CD8-positive, alpha-beta memory T cell (primary cell): ENCODE measurements at regions not wholly inside any gene's neighbourhood (a gene's known extent, or its start where the extent isn't known, plus 50 kb on each side); places are given as distances from the start of the nearest gene placed in this dataset.

Source experiments
- CTCF ChIA-PET: fragments of 350-600 bp; sonication (Branson Sonifier 250); formaldehyde crosslinking; loops from one replicate; lab custom pipeline; 2021; ENCODE audit warnings: antibody characterized with exemption; lab: Charles Lee
- POLR2A ChIA-PET: fragments of 350-600 bp; sonication (Branson Sonifier 250); formaldehyde crosslinking; loops from one replicate; lab custom pipeline; 2021; ENCODE audit warnings: antibody characterized with exemption; lab: Charles Lee
- DNase-seq, 5 donors: peaks; one replicate each; pipeline versions ENCODE4 v3.0.0 to v3.0.0-alpha.2; 2020 to 2022; ENCODE audit warnings: mixed read lengths in 1 of 5
- H3K27ac ChIP-seq: one replicate; pipeline ENCODE4 v1.7.0; 2013; ENCODE audit warnings: low read depth, mild to moderate bottlenecking, low read length, moderate library complexity
- H3K27me3 ChIP-seq: 2 replicates; pipeline ENCODE4 v1.7.0; 2013; ENCODE audit warnings: low read length, mild to moderate bottlenecking; ENCODE audit not compliant: insufficient read depth, poor library complexity, severe bottlenecking
- H3K36me3 ChIP-seq: 2 replicates; pipeline ENCODE4 v1.7.0; 2013; ENCODE audit warnings: mild to moderate bottlenecking, low read length, moderate library complexity; ENCODE audit not compliant: insufficient read depth
- H3K4me1 ChIP-seq: 2 replicates; pipeline ENCODE4 v1.7.0; 2013; ENCODE audit warnings: mild to moderate bottlenecking, low read length, moderate library complexity; ENCODE audit not compliant: insufficient read depth
- H3K4me3 ChIP-seq: 2 replicates; pipeline ENCODE4 v1.7.0; 2013; ENCODE audit warnings: mild to moderate bottlenecking, low read length
- H3K9me3 ChIP-seq: 2 replicates; pipeline ENCODE4 v1.7.0; 2013; ENCODE audit warnings: mild to moderate bottlenecking, low read length
- H3K27ac Mint-ChIP-seq, 8 donors: one replicate each; pipeline ENCODE4 v1.8.0; 2020 to 2021; ENCODE audit warnings: mixed read lengths in 8 of 8, mild to moderate bottlenecking in 6 of 8, inconsistent platforms in 3 of 8, moderate library complexity in 3 of 8
- H3K27me3 Mint-ChIP-seq, 2 donors: one replicate each; pipeline ENCODE4 v1.8.0; 2020 to 2021; ENCODE audit warnings: mixed read lengths in 2 of 2, mild to moderate bottlenecking in 1 of 2, moderate library complexity in 1 of 2
- H3K36me3 Mint-ChIP-seq, 3 donors: one replicate each; pipeline ENCODE4 v1.8.0; 2020 to 2021; ENCODE audit warnings: mixed read lengths in 3 of 3, inconsistent platforms in 1 of 3, mild to moderate bottlenecking in 1 of 3
- H3K4me1 Mint-ChIP-seq, 3 donors: one replicate each; pipeline ENCODE4 v1.8.0; 2020 to 2021; ENCODE audit warnings: mixed read lengths in 3 of 3, inconsistent platforms in 1 of 3, mild to moderate bottlenecking in 1 of 3
- H3K4me3 Mint-ChIP-seq, 7 donors: one replicate each; pipeline ENCODE4 v1.8.0; 2020 to 2021; ENCODE audit warnings: mixed read lengths in 7 of 7, mild to moderate bottlenecking in 6 of 7, moderate library complexity in 4 of 7, inconsistent platforms in 2 of 7
- H3K9me3 Mint-ChIP-seq, 5 donors: one replicate each; pipeline ENCODE4 v1.8.0; 2020 to 2022; ENCODE audit warnings: mixed read lengths in 5 of 5, mild to moderate bottlenecking in 3 of 5, moderate library complexity in 2 of 5, inconsistent platforms in 1 of 5

DNA sequence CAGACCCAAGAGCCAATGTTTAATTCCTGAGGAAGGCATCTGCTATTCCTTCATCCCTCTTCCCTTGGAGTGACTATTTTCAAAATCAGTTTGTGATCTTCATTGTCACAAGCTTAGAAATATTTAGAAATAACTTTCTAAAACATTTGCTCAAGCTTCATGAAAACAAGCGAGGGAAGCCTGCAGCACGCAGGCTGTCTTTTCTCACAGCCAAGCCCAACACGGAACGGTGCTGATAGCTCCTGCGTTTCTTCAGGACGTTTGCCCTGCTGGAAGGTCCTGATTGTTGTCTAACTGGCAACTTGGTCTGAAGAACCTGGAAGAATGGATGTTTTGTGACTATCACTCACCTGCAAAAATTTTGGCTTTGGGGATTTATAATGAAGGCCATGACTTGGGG is 152.5 kb downstream of the FGF9 start:
- ChIA-PET POLR2A (no interaction called here), CTCF (no interaction called here)
- H3K4me1 ChIP-seq: no peaks in the 10 kb centered on the region
- H3K27me3 Mint-ChIP-seq: peaks cover 3 to 4% of the 10 kb centered on the region in 2 donors
- H3K9me3 Mint-ChIP-seq: no peaks in the 10 kb centered on the region
- no peak overlapping the region for H3K4me3 ChIP-seq
- no peaks in the 10 kb centered on the region for H3K36me3 Mint-ChIP-seq
- no peaks in the 10 kb centered on the region for H3K9me3 ChIP-seq
- no peak overlapping the region for H3K27ac ChIP-seq
- DNase-seq: no peak
- H3K27me3 ChIP-seq: no peaks in the 10 kb centered on the region
- H3K4me3 Mint-ChIP-seq: no peak overlapping the region
- no peaks in the 10 kb centered on the region for H3K36me3 ChIP-seq
- no peaks in the 10 kb centered on the region for H3K4me1 Mint-ChIP-seq
- H3K27ac Mint-ChIP-seq: no peak overlapping the region

DNA sequence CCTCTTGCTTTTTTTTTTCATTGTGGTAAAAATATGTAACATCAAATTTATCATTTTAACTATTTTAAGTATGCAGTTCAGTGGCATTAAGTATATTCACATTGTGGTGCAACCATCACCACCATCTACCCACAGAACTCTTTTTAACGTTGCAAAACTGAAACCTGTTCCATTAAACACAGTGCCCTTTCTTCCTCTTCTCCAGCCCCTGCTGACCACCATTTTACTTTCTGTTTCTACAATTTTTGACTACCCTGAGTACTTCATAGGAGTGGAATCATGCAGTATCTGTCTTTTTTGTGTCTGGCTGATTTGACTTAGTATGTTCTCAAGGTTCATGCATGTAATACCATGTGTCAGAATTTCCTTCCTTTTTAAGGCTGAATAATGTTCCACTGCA is 153.1 kb downstream of the FGF9 start:
- Histone ChIP-seq H3K9me3 (no peaks in the 10 kb centered on the region), H3K27me3 (no peaks in the 10 kb centered on the region), H3K36me3 (no peaks in the 10 kb centered on the region), H3K4me1 (no peaks in the 10 kb centered on the region), H3K27ac (no peak overlapping the region), H3K4me3 (no peak overlapping the region)
- H3K4me3 Mint-ChIP-seq: no peak overlapping the region
- H3K36me3 Mint-ChIP-seq: no peaks in the 10 kb centered on the region
- H3K9me3 Mint-ChIP-seq: no peaks in the 10 kb centered on the region
- no peaks in the 10 kb centered on the region for H3K4me1 Mint-ChIP-seq
- CTCF ChIA-PET: no interaction called here
- no peak overlapping the region for H3K27ac Mint-ChIP-seq
- H3K27me3 Mint-ChIP-seq: peaks cover 3 to 4% of the 10 kb centered on the region in 2 donors
- DNase-seq: no peak
- POLR2A ChIA-PET: no interaction called here

DNA sequence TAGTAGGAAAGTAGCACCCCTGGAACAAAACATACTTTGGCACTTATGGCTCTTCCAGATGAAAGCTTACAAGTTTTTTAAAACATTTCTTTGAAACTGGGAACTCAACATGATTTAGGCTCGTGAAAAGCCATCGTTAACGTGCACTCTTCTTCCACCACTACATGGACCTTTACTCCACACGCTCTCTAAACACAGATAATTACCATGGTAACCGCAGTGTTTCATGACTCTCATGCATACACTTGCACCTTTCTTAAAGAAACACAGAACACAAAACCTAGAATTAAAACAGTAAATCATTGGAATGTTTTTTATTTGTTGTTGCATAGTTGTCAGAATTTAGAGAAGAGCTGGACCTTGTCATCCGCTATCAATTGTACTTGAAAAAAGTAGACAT is 154.3 kb downstream of the FGF9 start:
- ChIA-PET CTCF (no interaction called here), POLR2A (interaction anchor here (0.6 kb wide), 1 partner anchor 119 kb away, joined by 3 read pairs; no protein-coding TSS in a partner anchor)
- H3K4me3 Mint-ChIP-seq: no peak overlapping the region
- peaks cover under 1 to 2% of the 10 kb centered on the region in 2 donors for H3K27me3 Mint-ChIP-seq
- H3K27ac ChIP-seq: no peak overlapping the region
- H3K27ac Mint-ChIP-seq: peak overlapping the region in 1 of 8 donors; percentile 52
- no peaks in the 10 kb centered on the region for H3K4me1 ChIP-seq
- no peaks in the 10 kb centered on the region for H3K9me3 ChIP-seq
- no peaks in the 10 kb centered on the region for H3K9me3 Mint-ChIP-seq
- H3K36me3 ChIP-seq: no peaks in the 10 kb centered on the region
- H3K27me3 ChIP-seq: no peaks in the 10 kb centered on the region
- no peaks in the 10 kb centered on the region for H3K36me3 Mint-ChIP-seq
- no peaks in the 10 kb centered on the region for H3K4me1 Mint-ChIP-seq
- no peak overlapping the region for H3K4me3 ChIP-seq
- DNase-seq: no peak

DNA sequence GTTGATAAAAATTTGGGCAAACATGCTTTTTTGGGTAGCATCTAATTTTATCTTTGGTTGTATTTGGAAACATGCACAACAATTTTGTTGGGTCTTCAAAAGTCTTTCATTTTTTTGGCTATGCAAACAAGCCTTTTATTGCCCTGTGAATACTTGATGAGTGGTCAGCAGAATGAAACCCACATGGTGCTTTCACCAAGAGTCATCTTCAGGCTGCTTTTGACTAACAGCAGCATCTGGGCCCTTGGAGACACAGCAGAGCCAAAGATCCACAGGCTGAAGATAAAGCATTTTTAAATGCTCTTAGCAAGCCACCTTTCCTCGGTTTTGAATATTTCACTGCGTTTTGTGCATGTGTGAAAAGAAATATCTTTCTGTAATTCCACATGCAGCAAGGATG is 154.9 kb downstream of the FGF9 start:
- H3K4me1 ChIP-seq: no peaks in the 10 kb centered on the region
- CTCF ChIA-PET: no interaction called here
- H3K4me3 ChIP-seq: no peak overlapping the region
- Mint-ChIP-seq H3K27me3 (peaks cover 2 to 4% of the 10 kb centered on the region in 2 donors), H3K36me3 (no peaks in the 10 kb centered on the region), H3K9me3 (no peaks in the 10 kb centered on the region), H3K27ac (no peak overlapping the region), H3K4me1 (no peaks in the 10 kb centered on the region), H3K4me3 (no peak overlapping the region)
- no peaks in the 10 kb centered on the region for H3K36me3 ChIP-seq
- POLR2A ChIA-PET: no interaction called here
- H3K9me3 ChIP-seq: no peaks in the 10 kb centered on the region
- H3K27me3 ChIP-seq: no peaks in the 10 kb centered on the region
- no peak overlapping the region for H3K27ac ChIP-seq
- DNase-seq: no peak

DNA sequence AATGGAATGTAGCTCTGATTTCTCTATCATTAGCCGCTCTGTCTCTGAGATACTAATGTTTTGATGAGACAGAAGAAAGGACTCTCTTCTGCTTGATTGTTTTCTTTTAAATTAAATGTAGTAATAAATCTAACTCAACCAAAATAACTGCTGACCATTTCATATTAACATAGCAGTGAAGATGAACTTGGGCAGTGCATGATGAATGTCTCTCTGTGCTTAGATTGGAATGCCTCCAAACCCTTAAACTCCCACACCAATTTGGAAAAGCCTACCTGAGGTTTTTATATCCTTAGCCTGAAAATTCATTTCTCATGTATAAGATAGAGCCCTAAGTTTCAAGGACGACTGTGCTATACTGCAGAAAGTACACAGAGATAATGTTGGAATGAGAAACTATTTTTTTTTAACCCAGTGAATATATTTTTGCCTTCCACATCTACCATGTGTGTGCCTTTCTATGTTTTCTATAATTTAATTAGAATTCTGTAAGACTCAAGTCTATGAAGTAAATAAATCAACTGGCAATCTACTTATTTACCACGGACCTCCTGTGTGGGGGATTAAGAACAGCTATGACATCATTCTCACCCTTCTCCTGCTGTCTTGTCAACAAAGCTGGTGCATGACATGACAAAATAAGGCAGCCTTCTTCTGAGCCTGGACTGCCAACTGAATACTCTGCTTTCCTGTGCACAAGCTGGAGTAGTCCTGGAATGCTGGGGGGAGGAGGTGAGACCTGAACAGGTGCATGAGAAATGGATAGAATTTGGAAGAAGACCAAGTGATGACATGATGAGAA is 155.5 kb downstream of the FGF9 start:
- Histone ChIP-seq H3K27ac (no peak overlapping the region), H3K9me3 (no peaks in the 10 kb centered on the region), H3K4me1 (no peaks in the 10 kb centered on the region), H3K4me3 (no peak overlapping the region), H3K36me3 (no peaks in the 10 kb centered on the region), H3K27me3 (no peaks in the 10 kb centered on the region)
- POLR2A ChIA-PET: no interaction called here
- H3K4me1 Mint-ChIP-seq: no peaks in the 10 kb centered on the region
- no peak overlapping the region for H3K4me3 Mint-ChIP-seq
- CTCF ChIA-PET: no interaction called here
- H3K27me3 Mint-ChIP-seq: peaks cover 2 to 9% of the 10 kb centered on the region in 2 donors
- H3K36me3 Mint-ChIP-seq: no peaks in the 10 kb centered on the region
- H3K27ac Mint-ChIP-seq: peak overlapping the region in 1 of 8 donors; percentile 51
- no peak for DNase-seq
- no peaks in the 10 kb centered on the region for H3K9me3 Mint-ChIP-seq

DNA sequence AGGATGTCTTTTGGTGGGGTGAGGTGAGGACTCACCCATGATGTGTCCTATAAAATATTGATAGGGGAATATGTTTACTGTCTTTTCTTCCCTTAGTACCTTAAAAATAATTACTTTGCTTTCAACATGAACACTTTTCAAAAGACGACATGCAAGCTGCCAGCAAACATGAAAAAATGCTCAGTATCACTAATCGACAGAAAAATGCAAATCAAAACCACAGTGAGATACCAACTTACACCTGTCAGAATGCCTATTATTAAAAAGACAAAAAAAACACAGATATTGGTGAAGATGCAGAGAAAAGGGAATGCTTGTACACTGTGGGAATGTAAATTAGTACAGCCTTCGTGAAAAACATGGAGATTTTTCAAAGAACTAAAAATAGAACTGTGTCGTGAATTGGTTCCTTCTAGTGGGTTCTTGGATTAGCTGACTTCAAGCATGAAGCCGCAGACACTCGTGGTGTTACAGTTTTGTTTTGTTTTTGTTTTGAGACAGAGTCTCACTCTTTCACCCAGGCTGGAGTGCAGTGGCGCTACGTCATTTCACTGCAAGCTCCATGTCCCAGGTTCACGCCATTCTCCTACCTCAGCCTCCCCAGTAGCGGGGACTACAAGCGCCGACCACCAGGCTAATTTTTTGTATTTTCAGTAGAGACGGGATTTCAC is 160.9 kb downstream of the FGF9 start:
- H3K4me3 ChIP-seq: no peak overlapping the region
- no peaks in the 10 kb centered on the region for H3K36me3 ChIP-seq
- H3K27ac ChIP-seq: no peak overlapping the region

DNA sequence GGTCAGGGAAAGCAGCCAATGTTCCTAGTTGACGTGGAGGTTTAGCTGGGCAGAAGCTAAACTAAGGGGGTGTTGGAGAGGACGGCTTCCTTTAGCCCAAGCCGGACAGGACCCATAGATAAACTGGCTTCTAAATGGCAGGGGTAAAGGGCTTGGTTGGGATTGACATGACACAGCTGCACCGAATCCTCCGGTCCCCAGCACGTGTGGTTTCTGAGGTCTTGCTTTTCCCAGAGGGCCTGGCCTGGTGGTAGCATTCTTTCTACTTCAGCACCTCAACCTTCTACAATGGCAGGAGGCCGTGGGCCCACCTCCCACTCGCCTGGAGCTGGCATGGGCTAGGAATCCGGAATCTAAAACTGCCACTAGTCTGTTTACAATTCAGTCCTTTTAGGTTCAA is 163.0 kb downstream of the FGF9 start:
- H3K36me3 ChIP-seq: no peaks in the 10 kb centered on the region
- no peak overlapping the region for H3K4me3 ChIP-seq
- H3K27ac ChIP-seq: no peak overlapping the region
- Mint-ChIP-seq H3K27me3 (peaks cover 2 to 13% of the 10 kb centered on the region in 2 donors), H3K27ac (no peak overlapping the region), H3K9me3 (no peaks in the 10 kb centered on the region), H3K36me3 (no peaks in the 10 kb centered on the region), H3K4me3 (no peak overlapping the region), H3K4me1 (no peaks in the 10 kb centered on the region)
- H3K9me3 ChIP-seq: no peaks in the 10 kb centered on the region
- DNase-seq: no peak
- H3K27me3 ChIP-seq: no peaks in the 10 kb centered on the region
- POLR2A ChIA-PET: no interaction called here
- CTCF ChIA-PET: no interaction called here
- no peaks in the 10 kb centered on the region for H3K4me1 ChIP-seq

More for the DNA sequence above, 160.9 kb downstream of the FGF9 start:
- no peaks in the 10 kb centered on the region for H3K4me1 Mint-ChIP-seq
- H3K4me1 ChIP-seq: no peaks in the 10 kb centered on the region
- H3K9me3 Mint-ChIP-seq: no peaks in the 10 kb centered on the region
- no peak for DNase-seq
- ChIA-PET POLR2A (no interaction called here), CTCF (no interaction called here)
- H3K27me3 ChIP-seq: no peaks in the 10 kb centered on the region
- H3K27me3 Mint-ChIP-seq: peaks cover 2 to 13% of the 10 kb centered on the region in 2 donors
- no peak overlapping the region for H3K27ac Mint-ChIP-seq
- no peaks in the 10 kb centered on the region for H3K36me3 Mint-ChIP-seq
- H3K9me3 ChIP-seq: no peaks in the 10 kb centered on the region
- H3K4me3 Mint-ChIP-seq: no peak overlapping the region

DNA sequence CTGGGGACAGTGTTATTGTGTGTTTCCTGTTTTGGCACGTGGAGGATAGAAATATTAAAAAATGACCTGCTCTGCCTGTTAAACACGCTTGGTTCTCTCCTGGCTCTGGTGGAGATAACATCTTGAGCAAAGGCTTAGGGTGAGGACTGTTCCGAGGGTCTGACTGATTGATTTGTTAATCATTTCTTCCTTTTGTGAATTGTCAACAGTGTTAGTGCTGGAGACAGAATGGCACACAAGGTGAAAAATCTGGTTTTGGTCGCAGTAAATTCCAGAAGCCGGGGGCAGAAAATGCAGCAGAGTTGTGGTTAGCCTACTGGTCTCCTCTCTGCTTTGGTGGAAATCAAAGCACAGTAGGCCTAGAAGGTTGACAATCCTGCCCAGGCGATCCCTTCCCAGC is 163.6 kb downstream of the FGF9 start:
- H3K36me3 ChIP-seq: no peaks in the 10 kb centered on the region
- Mint-ChIP-seq H3K27ac (no peak overlapping the region), H3K4me1 (no peaks in the 10 kb centered on the region), H3K4me3 (no peak overlapping the region), H3K9me3 (no peaks in the 10 kb centered on the region), H3K36me3 (no peaks in the 10 kb centered on the region), H3K27me3 (peaks cover 2 to 13% of the 10 kb centered on the region in 2 donors)
- H3K4me1 ChIP-seq: no peaks in the 10 kb centered on the region
- no peaks in the 10 kb centered on the region for H3K9me3 ChIP-seq
- no peak for DNase-seq
- ChIA-PET POLR2A (no interaction called here), CTCF (no interaction called here)
- no peak overlapping the region for H3K4me3 ChIP-seq
- no peaks in the 10 kb centered on the region for H3K27me3 ChIP-seq
- no peak overlapping the region for H3K27ac ChIP-seq
